ENCODE measurements at regions not wholly inside any gene's neighbourhood (a gene's known extent, or its start where the extent isn't known, plus 50 kb on each side); places are given as distances from the start of the nearest gene placed in this dataset.

DNA sequence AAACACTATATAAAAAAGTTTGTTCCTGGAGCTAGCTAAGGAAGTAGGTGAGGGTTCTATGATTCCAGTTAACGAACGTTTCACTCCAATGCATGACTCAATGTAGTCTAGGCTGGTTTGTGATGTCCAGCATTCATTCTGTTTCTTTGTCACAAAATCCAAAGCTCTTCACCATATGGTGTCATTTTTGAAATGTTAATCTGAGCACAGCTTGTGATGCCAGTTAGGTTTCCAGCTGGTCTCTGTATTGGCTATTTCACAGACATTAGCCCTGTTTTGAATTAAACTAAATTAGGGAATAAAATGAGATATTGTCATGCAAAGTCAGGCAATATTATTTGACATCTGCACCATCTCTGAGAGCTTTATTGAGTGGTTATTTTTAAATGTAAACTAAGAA, 159.4 kb downstream of the RBM43 start:
- TF ChIP-seq POLR2A (IDR thresholded peaks at IDR 0.05) = no peak
- TF ChIP-seq, protein P1, sequence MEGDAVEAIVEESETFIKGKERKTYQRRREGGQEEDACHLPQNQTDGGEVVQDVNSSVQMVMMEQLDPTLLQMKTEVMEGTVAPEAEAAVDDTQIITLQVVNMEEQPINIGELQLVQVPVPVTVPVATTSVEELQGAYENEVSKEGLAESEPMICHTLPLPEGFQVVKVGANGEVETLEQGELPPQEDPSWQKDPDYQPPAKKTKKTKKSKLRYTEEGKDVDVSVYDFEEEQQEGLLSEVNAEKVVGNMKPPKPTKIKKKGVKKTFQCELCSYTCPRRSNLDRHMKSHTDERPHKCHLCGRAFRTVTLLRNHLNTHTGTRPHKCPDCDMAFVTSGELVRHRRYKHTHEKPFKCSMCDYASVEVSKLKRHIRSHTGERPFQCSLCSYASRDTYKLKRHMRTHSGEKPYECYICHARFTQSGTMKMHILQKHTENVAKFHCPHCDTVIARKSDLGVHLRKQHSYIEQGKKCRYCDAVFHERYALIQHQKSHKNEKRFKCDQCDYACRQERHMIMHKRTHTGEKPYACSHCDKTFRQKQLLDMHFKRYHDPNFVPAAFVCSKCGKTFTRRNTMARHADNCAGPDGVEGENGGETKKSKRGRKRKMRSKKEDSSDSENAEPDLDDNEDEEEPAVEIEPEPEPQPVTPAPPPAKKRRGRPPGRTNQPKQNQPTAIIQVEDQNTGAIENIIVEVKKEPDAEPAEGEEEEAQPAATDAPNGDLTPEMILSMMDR (IDR thresholded peaks at IDR 0.05) = no peak
- Histone ChIP-seq H3K27me3 (no peaks in the 10 kb centered on the region), H3K4me1 (no peaks in the 10 kb centered on the region), H3K4me3 (no peak overlapping the region), H3K9me3 (no peaks in the 10 kb centered on the region), H3K27ac (no peak overlapping the region), H3K36me3 (ENCODE audit: low read depth, missing control alignments) (no peaks in the 10 kb centered on the region)
- WGBS, 2 donors = 62 to 79% methylated on average over 2 of the region's 2 CpGs
- intact Hi-C loops (cut with DNase I; ENCODE audit: low total_unique reads) = no loop called here
- DNase-seq = no peak

DNA sequence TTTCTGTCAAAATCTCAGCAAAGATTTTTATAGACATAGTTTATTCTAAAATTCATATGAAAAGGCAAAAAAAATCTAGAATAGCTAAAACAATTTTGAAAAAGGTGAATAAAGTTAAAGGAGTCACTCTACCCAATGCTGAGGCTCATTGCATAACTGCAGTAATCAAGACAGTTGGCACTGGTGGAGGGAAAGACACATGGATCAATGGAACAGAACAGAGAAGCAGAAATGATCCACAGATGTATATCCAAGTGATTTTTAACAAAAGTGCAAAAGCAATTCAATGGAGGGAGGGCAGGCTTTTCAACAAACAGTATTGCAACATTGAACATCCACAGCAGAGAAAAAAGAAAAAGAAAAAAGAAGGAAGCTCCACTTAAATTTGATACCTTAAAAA, 162.8 kb downstream of the RBM43 start:
- H3K36me3 ChIP-seq (ENCODE audit: low read depth, missing control alignments) = no peaks in the 10 kb centered on the region
- H3K4me1 ChIP-seq = no peaks in the 10 kb centered on the region
- no peak overlapping the region for H3K4me3 ChIP-seq
- TF ChIP-seq POLR2A (IDR thresholded peaks at IDR 0.05) = no peak
- TF ChIP-seq, protein P1 (IDR thresholded peaks at IDR 0.05) = no peak
- DNase-seq = no peak
- intact Hi-C loops (cut with DNase I; ENCODE audit: low total_unique reads) = no loop called here
- no peak overlapping the region for H3K27ac ChIP-seq
- no peaks in the 10 kb centered on the region for H3K27me3 ChIP-seq
- H3K9me3 ChIP-seq = no peaks in the 10 kb centered on the region

DNA sequence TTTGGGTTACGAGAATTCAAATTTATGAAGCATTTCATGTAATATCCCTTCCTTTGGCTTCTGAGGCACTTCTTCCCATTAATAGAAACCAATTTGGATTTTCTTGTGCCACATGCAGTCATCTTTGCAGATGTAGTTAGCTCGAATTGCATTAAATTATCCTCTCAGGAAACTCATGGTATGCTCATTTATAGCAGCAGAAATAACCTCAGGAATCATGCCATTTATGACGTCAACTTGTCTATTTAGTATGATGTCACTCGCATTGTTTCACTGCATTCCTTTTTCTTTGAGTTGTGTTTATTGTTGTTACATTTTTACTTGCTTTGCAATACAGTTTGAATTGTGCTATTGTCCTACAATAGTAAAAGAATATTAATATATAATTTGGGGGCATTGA, 163.8 kb downstream of the RBM43 start:
- TF ChIP-seq POLR2A (IDR thresholded peaks at IDR 0.05) = no peak
- TF ChIP-seq, protein P1 (IDR thresholded peaks at IDR 0.05) = no peak
- 80 to 82% methylated on average over 4 of the region's 4 CpGs for WGBS, 2 donors

DNA sequence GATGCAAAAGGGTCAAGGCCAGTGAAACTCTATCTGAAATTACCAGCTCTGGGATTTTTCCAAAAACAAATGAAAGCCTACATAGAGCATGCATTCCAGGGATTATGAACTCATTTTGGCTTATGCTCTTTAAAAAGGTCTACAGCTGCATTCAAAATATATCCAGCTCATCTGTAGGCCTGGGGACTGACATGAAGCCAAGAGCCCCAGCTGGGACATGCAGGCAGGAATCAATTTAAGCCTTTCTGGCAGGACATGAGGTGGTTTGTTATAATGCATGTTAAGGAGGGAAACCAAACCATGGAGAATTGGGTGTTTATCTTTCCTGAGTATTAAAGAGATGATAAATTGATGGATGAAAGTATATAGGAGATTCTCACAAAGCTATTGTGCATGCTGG, 164.5 kb downstream of the RBM43 start:
- H3K27ac ChIP-seq = no peak overlapping the region
- DNase-seq = no peak
- no peaks in the 10 kb centered on the region for H3K4me1 ChIP-seq
- intact Hi-C loops (cut with DNase I; ENCODE audit: low total_unique reads) = no loop called here
- H3K27me3 ChIP-seq = no peaks in the 10 kb centered on the region
- no peaks in the 10 kb centered on the region for H3K9me3 ChIP-seq
- no peak overlapping the region for H3K4me3 ChIP-seq
- H3K36me3 ChIP-seq (ENCODE audit: low read depth, missing control alignments) = no peaks in the 10 kb centered on the region
- TF ChIP-seq POLR2A (IDR thresholded peaks at IDR 0.05) = no peak
- TF ChIP-seq, protein P1 (IDR thresholded peaks at IDR 0.05) = no peak

More for the DNA sequence above, 163.8 kb downstream of the RBM43 start:
- no peaks in the 10 kb centered on the region for H3K4me1 ChIP-seq
- no peak overlapping the region for H3K4me3 ChIP-seq
- intact Hi-C loops (cut with DNase I; ENCODE audit: low total_unique reads) = no loop called here
- no peak for DNase-seq
- no peak overlapping the region for H3K27ac ChIP-seq
- no peaks in the 10 kb centered on the region for H3K9me3 ChIP-seq
- no peaks in the 10 kb centered on the region for H3K36me3 ChIP-seq (ENCODE audit: low read depth, missing control alignments)
- no peaks in the 10 kb centered on the region for H3K27me3 ChIP-seq

DNA sequence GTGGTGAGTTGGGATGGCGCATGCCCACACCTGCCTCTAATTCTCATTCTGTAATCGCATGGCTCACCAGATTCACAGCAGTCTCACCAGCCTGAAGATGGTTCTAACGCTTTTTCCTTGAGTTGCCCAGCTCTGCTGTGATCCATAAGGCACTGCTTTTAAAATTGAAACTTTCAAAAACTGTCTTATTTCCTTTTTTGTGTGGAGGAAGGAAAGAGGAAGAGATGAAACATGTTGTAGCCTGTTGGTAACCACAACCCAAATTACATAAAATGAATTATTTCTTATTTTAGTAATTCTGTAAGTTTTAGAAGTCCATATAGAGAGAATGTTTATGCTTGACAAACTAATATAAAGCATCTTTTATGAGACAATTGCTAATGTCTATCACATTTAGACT, 165.4 kb downstream of the RBM43 start:
- no peaks in the 10 kb centered on the region for H3K9me3 ChIP-seq
- no peak for TF ChIP-seq POLR2A (IDR thresholded peaks at IDR 0.05)
- TF ChIP-seq, protein P1 (IDR thresholded peaks at IDR 0.05) = no peak
- H3K27ac ChIP-seq = no peak overlapping the region
- DNase-seq = no peak
- intact Hi-C loops (cut with DNase I; ENCODE audit: low total_unique reads) = no loop called here
- WGBS, 2 donors = 86 to 87% methylated on average over 3 of the region's 3 CpGs
- H3K4me3 ChIP-seq = no peak overlapping the region
- no peaks in the 10 kb centered on the region for H3K27me3 ChIP-seq
- no peaks in the 10 kb centered on the region for H3K4me1 ChIP-seq
- H3K36me3 ChIP-seq (ENCODE audit: low read depth, missing control alignments) = no peaks in the 10 kb centered on the region

Measured in testis (tissue), 2 donors.